CD14-positive monocyte (primary cell): ENCODE measurements at regions not wholly inside any gene's neighbourhood (a gene's known extent, or its start where the extent isn't known, plus 50 kb on each side); places are given as distances from the start of the nearest gene placed in this dataset.

ENCODE experiments used
- DNase-seq, 3 donors: peaks; one replicate each; pipeline ENCODE4 v3.0.0-alpha.2; 2011 to 2022
- H2AFZ ChIP-seq: 2 replicates; pipeline ENCODE4 v1.6.0; 2012; ENCODE audit warnings: mild to moderate bottlenecking, low read depth, low read length, inconsistent platforms; ENCODE audit not compliant: insufficient read depth, poor library complexity, severe bottlenecking
- H3K27ac ChIP-seq, 2 donors: 1 replicate in 1 of 2; 2 replicates in 1 of 2; pipeline ENCODE4 v1.5.1; 2012 to 2013; ENCODE audit warnings: low read length in 2 of 2, control low read depth in 1 of 2, inconsistent platforms in 1 of 2, low read depth in 1 of 2, mild to moderate bottlenecking in 1 of 2
- H3K27me3 ChIP-seq, 2 donors: one replicate each; pipeline versions ENCODE4 v1.6.0 to v1.6.1; 2011 to 2013; ENCODE audit warnings: low read length in 2 of 2; ENCODE audit not compliant: control insufficient read depth in 2 of 2, insufficient read depth in 2 of 2
- H3K36me3 ChIP-seq, 2 donors: replicated peaks in 1 of 2; 1 replicate in 1 of 2; 2 replicates in 1 of 2; pipeline versions ENCODE4 v1.5.1 to v1.6.1; 2012 to 2013; ENCODE audit warnings: low read length in 2 of 2, control low read depth in 1 of 2, inconsistent platforms in 1 of 2, mild to moderate bottlenecking in 1 of 2; ENCODE audit not compliant: insufficient read depth in 2 of 2, control insufficient read depth in 1 of 2
- H3K4me1 ChIP-seq, 2 donors: 1 replicate in 1 of 2; 2 replicates in 1 of 2; pipeline versions ENCODE4 v1.5.1 to v1.6.1; 2012 to 2013; ENCODE audit warnings: low read length in 2 of 2, control low read depth in 1 of 2, inconsistent platforms in 1 of 2, mild to moderate bottlenecking in 1 of 2, moderate library complexity in 1 of 2; ENCODE audit not compliant: insufficient read depth in 2 of 2, control insufficient read depth in 1 of 2
- H3K4me2 ChIP-seq: replicated peaks from 2 replicates; pipeline ENCODE3; 2012; ENCODE audit warnings: low read length, moderate library complexity, mild to moderate bottlenecking; ENCODE audit not compliant: poor library complexity, severe bottlenecking; ENCODE audit errors: extremely low read depth
- H3K4me3 ChIP-seq, 3 experiments: fragments of 200-600 bp in 1 of 3; sonication (generic) in 1 of 3; replicated peaks in 1 of 3; 1 replicate in 2 of 3; 2 replicates in 1 of 3; pipeline ENCODE4 v1.5.1; 2011 to 2013; ENCODE audit warnings: low read length in 3 of 3, mild to moderate bottlenecking in 3 of 3, control low read depth in 2 of 3, low read depth in 2 of 3, inconsistent platforms in 1 of 3, moderate library complexity in 1 of 3
- H3K79me2 ChIP-seq: 2 replicates; pipeline ENCODE4 v1.6.0; 2012; ENCODE audit warnings: mild to moderate bottlenecking, control low read depth, inconsistent platforms, low read length, moderate library complexity; ENCODE audit not compliant: insufficient read depth
- H3K9ac ChIP-seq: 2 replicates; pipeline ENCODE4 v1.6.0; 2017; ENCODE audit warnings: low read length, mild to moderate bottlenecking; ENCODE audit not compliant: insufficient read depth, poor library complexity, severe bottlenecking
- H3K9me3 ChIP-seq, 2 donors: replicated peaks in 1 of 2; 1 replicate in 1 of 2; 2 replicates in 1 of 2; pipeline versions ENCODE4 v1.5.1 to v1.6.1; 2012 to 2013; ENCODE audit warnings: low read length in 2 of 2, control low read depth in 1 of 2; ENCODE audit not compliant: control insufficient read depth in 1 of 2, insufficient read depth in 1 of 2
- H4K20me1 ChIP-seq: 2 replicates; pipeline ENCODE4 v1.6.0; 2012; ENCODE audit warnings: mild to moderate bottlenecking, low read length, control low read depth, moderate library complexity; ENCODE audit not compliant: insufficient read depth
- H3K27ac Mint-ChIP-seq, 7 donors: one replicate each; pipeline ENCODE4 v1.8.0; 2020; ENCODE audit warnings: mild to moderate bottlenecking in 7 of 7, mixed read lengths in 7 of 7, moderate library complexity in 6 of 7, inconsistent platforms in 2 of 7
- H3K27me3 Mint-ChIP-seq, 3 donors: one replicate each; pipeline ENCODE4 v1.8.0; 2021 to 2022; ENCODE audit warnings: low read depth in 3 of 3, mild to moderate bottlenecking in 3 of 3, mixed read lengths in 3 of 3, moderate library complexity in 3 of 3, inconsistent platforms in 1 of 3
- H3K36me3 Mint-ChIP-seq, 2 donors: one replicate each; pipeline ENCODE4 v1.8.0; 2020; ENCODE audit warnings: mixed read lengths in 2 of 2, inconsistent platforms in 1 of 2, mild to moderate bottlenecking in 1 of 2
- H3K4me1 Mint-ChIP-seq: one replicate; pipeline ENCODE4 v1.8.0; 2020; ENCODE audit warnings: mild to moderate bottlenecking, mixed read lengths
- H3K4me3 Mint-ChIP-seq, 2 donors: one replicate each; pipeline ENCODE4 v1.8.0; 2020; ENCODE audit warnings: mild to moderate bottlenecking in 2 of 2, mixed read lengths in 2 of 2, moderate library complexity in 1 of 2
- H3K9me3 Mint-ChIP-seq, 7 donors: one replicate each; pipeline ENCODE4 v1.8.0; 2020 to 2022; ENCODE audit warnings: mixed read lengths in 7 of 7, mild to moderate bottlenecking in 6 of 7, moderate library complexity in 6 of 7, inconsistent platforms in 2 of 7
- WGBS: methylation state at CpG from one replicate; pipeline ENCODE4 v1.1.5; 2013; ENCODE audit warnings: missing lambda C conversion rate; ENCODE audit not compliant: insufficient coverage; 5-methylcytosine and 5-hydroxymethylcytosine counted together
- intact Hi-C, 2 donors: fragments of 100-400 bp; cut with micrococcal nuclease; formaldehyde crosslinking; loops; one replicate each; pipeline versions ENCODE4 v1.15.0 to v1.15.1; 2023
- TF ChIP-seq, protein P1 (sequence below): fragments of 200-600 bp; IDR thresholded peaks from one replicate; pipeline ENCODE4 v1.8.0; 2022; ENCODE audit warnings: antibody characterized with exemption, mild to moderate bottlenecking

DNA sequence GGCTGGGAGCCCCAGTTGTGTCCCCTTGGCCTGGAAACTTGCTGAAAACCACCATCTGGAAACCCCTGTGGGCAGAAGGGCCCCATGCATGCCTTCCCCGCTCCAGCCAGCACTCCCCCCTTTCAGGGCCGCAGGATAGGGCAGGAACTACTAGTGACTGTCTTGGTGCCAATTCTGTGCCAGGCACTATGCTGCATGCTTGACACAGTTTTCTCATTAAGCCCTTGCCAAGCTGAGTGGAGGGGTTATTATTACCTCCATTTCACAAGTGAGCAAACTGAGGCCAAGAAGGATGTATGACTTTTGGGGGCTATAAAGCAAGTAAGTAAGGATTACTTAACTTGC is 73.6 kb upstream of the PJA1 start:
- Mint-ChIP-seq H3K27ac (no peak overlapping the region), H3K4me1 (no peaks in the 10 kb centered on the region), H3K4me3 (no peak overlapping the region), H3K27me3 (peaks cover 0 to 12% (median 1%) of the 10 kb centered on the region in 3 donors), H3K9me3 (peaks cover 0 to 10% (median 0%) of the 10 kb centered on the region in 7 donors), H3K36me3 (no peaks in the 10 kb centered on the region)
- no peak overlapping the region for H3K4me3 ChIP-seq
- H3K27me3 ChIP-seq = no peaks in the 10 kb centered on the region
- WGBS = no CpG with 5 or more reads among the region's 2 CpGs
- no peak overlapping the region for H3K4me2 ChIP-seq
- DNase-seq = no peak
- no peaks in the 10 kb centered on the region for H3K4me1 ChIP-seq
- H3K27ac ChIP-seq = no peak overlapping the region
- H3K79me2 ChIP-seq = no peaks in the 10 kb centered on the region
- no peaks in the 10 kb centered on the region for H3K9me3 ChIP-seq
- no peaks in the 10 kb centered on the region for H4K20me1 ChIP-seq
- TF ChIP-seq, protein P1, sequence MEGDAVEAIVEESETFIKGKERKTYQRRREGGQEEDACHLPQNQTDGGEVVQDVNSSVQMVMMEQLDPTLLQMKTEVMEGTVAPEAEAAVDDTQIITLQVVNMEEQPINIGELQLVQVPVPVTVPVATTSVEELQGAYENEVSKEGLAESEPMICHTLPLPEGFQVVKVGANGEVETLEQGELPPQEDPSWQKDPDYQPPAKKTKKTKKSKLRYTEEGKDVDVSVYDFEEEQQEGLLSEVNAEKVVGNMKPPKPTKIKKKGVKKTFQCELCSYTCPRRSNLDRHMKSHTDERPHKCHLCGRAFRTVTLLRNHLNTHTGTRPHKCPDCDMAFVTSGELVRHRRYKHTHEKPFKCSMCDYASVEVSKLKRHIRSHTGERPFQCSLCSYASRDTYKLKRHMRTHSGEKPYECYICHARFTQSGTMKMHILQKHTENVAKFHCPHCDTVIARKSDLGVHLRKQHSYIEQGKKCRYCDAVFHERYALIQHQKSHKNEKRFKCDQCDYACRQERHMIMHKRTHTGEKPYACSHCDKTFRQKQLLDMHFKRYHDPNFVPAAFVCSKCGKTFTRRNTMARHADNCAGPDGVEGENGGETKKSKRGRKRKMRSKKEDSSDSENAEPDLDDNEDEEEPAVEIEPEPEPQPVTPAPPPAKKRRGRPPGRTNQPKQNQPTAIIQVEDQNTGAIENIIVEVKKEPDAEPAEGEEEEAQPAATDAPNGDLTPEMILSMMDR = no peak
- H2AFZ ChIP-seq = no peak overlapping the region
- no peak overlapping the region for H3K9ac ChIP-seq
- no peaks in the 10 kb centered on the region for H3K36me3 ChIP-seq
- intact Hi-C loops = no loop called here

DNA sequence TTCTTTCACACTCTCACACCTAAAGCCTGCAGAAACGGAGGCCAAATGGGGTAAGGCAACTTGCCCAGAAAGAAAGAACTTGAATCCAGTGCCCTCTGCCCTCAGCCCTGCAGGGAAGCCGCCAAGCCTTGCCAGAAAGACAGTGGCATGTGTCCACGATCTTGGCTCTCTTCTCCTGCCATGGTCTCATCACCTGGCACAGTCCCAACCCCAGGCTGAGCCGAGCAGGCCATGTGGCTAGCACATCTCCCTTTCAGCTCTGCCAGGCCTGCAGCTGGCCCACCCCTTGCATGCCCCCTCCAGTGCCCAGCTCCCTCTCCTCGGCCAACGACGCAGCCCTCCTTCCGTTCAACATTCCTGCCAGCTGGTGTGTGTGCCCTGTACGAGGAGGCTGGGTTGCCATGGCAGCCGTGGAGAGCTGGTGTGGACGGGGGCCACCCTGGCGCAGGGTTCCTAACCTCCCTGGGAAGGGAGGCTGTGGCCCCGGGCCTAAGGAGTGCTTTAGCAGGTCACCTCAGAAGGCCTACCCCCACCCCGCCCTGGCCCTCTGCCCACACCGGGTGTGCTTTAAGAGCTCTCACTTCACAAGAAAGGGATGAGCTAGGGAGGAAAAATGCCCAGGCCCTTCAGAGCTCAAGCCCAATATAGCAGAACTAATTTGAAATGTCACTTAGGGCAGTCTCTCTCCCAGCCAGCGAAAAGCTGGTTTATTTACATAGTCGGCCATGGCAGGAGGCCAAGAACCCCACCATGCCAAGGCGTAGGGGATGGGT is 73.0 kb upstream of the PJA1 start:
- H3K36me3 ChIP-seq = no peaks in the 10 kb centered on the region
- no peak overlapping the region for H3K4me2 ChIP-seq
- H3K9ac ChIP-seq = no peak overlapping the region
- no peak overlapping the region for H2AFZ ChIP-seq
- intact Hi-C loops = no loop called here
- TF ChIP-seq, protein P1 = no peak
- no peaks in the 10 kb centered on the region for H3K4me1 ChIP-seq
- H3K27ac ChIP-seq = no peak overlapping the region
- Mint-ChIP-seq H3K4me3 (no peak overlapping the region), H3K27ac (no peak overlapping the region), H3K4me1 (no peaks in the 10 kb centered on the region), H3K9me3 (peaks cover 0 to 10% (median 0%) of the 10 kb centered on the region in 7 donors), H3K27me3 (peaks cover 0 to 14% (median 1%) of the 10 kb centered on the region in 3 donors), H3K36me3 (no peaks in the 10 kb centered on the region)
- no peaks in the 10 kb centered on the region for H3K9me3 ChIP-seq
- no peaks in the 10 kb centered on the region for H3K27me3 ChIP-seq
- 81% methylated on average over 5 of the region's 18 CpGs for WGBS
- no peak overlapping the region for H3K4me3 ChIP-seq
- no peaks in the 10 kb centered on the region for H4K20me1 ChIP-seq
- DNase-seq = no peak
- no peaks in the 10 kb centered on the region for H3K79me2 ChIP-seq
